WERI-Rb-1 (cell line): ENCODE measurements at regions not wholly inside any gene's neighbourhood (a gene's known extent, or its start where the extent isn't known, plus 50 kb on each side); places are given as distances from the start of the nearest gene placed in this dataset.

ENCODE experiments used
- DNase-seq: peaks from one replicate; pipeline ENCODE4 v3.0.0-alpha.2; 2020
- H3K27ac ChIP-seq: fragments of 250-450 bp; sonication (Bioruptor Pico); 2 replicates; pipeline ENCODE4 v1.5.1; 2020; ENCODE audit warnings: mild to moderate bottlenecking, moderate library complexity
- H3K27me3 ChIP-seq: fragments of 250-450 bp; sonication (Bioruptor Pico); 2 replicates; pipeline ENCODE4 v1.5.1; 2021; ENCODE audit warnings: mild to moderate bottlenecking, low read depth, moderate library complexity; ENCODE audit not compliant: insufficient read depth, severe bottlenecking
- H3K36me3 ChIP-seq: fragments of 250-450 bp; sonication (Bioruptor Pico); 2 replicates; pipeline ENCODE4 v1.5.1; 2020; ENCODE audit warnings: mild to moderate bottlenecking, moderate library complexity
- H3K4me3 ChIP-seq: 2 replicates; pipeline ENCODE4 v1.5.1; 2011; ENCODE audit warnings: low read depth, mild to moderate bottlenecking, control low read depth, low read length
- H3K9me3 ChIP-seq: fragments of 250-450 bp; sonication (Bioruptor Pico); 2 replicates; pipeline ENCODE4 v1.5.1; 2021; ENCODE audit warnings: mild to moderate bottlenecking, moderate library complexity; ENCODE audit not compliant: severe bottlenecking
- CTCF ChIP-seq: IDR thresholded peaks from 2 replicates; pipeline ENCODE4 v1.5.1; 2011; ENCODE audit warnings: low read depth, mild to moderate bottlenecking, control low read depth, inconsistent platforms, low read length

- no peaks in the 10 kb centered on the region for H3K27me3 ChIP-seq
- no peak overlapping the region for H3K27ac ChIP-seq
- no peaks in the 10 kb centered on the region for H3K36me3 ChIP-seq
- no peak for TF ChIP-seq CTCF
- no peaks in the 10 kb centered on the region for H3K9me3 ChIP-seq
- no peak overlapping the region for H3K4me3 ChIP-seq
- no peak for DNase-seq
Observed at GRCh38 chr6:167774881-167775280, 51.8 kb upstream of the AFDN start.

GRCh38 chr6:167776906-167777627 lies 49.6 kb upstream of the AFDN start:
- TF ChIP-seq CTCF, result no peak
- Histone ChIP-seq H3K27me3 (no peaks in the 10 kb centered on the region), H3K36me3 (no peaks in the 10 kb centered on the region), H3K4me3 (no peak overlapping the region), H3K27ac (no peak overlapping the region), H3K9me3 (no peaks in the 10 kb centered on the region)
- no peak for DNase-seq
